ENCODE measurements at regions not wholly inside any gene's neighbourhood (a gene's known extent, or its start where the extent isn't known, plus 50 kb on each side); places are given as distances from the start of the nearest gene placed in this dataset.

DNA sequence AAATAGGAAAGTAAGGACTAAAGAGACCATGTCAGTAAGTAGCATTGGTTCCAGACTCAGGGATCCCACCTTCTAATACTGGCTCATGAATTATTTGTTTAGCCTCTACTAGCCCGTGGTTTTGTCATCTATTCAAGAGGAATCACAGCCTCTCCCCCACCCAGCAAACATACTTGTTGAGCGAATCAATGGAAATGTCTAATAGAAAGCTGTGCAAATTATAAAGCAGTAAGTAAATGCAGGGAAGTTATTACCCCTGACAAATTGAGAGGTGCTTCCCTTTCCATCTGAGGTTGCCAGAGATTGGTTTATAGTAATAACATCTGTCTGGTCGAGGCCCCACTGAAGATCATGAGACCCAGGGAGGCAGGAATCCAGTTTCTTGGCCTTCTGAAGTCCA lies 219.3 kb upstream of the OSR1 start:
- DNase-seq, result no peak
- H3K4me3 ChIP-seq (ENCODE audit: low read depth, low read length), result no peak overlapping the region
- Mint-ChIP-seq H3K4me3 (no peak overlapping the region), H3K27me3 (peaks cover 6% of the 10 kb centered on the region), H3K27ac (no peak overlapping the region), H3K36me3 (no peaks in the 10 kb centered on the region), H3K9me3 (peaks cover 0 to 2% (median 0%) of the 10 kb centered on the region in 7 donors), H3K4me1 (no peaks in the 10 kb centered on the region)
- no peak for ATAC-seq (ENCODE audit: low read depth in 2 of 2)
- H3K4me1 ChIP-seq (ENCODE audit: control insufficient read depth, insufficient read depth, low read length, poor library complexity, severe bottlenecking), result no peaks in the 10 kb centered on the region
- no peaks in the 10 kb centered on the region for H3K36me3 ChIP-seq (ENCODE audit: control insufficient read depth, insufficient read depth, low read length)
- no peaks in the 10 kb centered on the region for H3K27me3 ChIP-seq (ENCODE audit: control insufficient read depth, insufficient read depth, low read length)
- H3K9me3 ChIP-seq (ENCODE audit: control insufficient read depth in 2 of 2, low read length in 2 of 2), result no peaks in the 10 kb centered on the region
- H3K27ac ChIP-seq (ENCODE audit: insufficient read depth, low read length, poor library complexity, severe bottlenecking), result no peak overlapping the region

DNA sequence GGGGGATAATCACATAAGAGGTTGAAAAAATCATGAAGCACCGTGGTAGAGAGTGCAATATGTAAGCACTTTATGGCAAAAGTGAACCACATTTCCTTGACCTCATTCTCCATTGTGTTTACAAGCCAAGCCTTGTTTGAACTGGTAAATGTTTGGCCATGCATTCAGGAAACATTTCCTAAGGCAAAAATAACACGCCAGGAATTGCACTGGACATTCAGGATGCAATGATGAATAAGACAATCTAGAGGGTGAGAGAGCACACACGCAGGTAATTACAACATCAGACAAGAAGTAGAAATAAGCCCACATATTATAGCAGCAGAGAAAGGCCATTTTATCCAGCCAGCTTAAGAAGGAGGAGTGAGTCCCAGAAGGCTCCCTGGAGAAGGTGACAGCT lies 218.0 kb upstream of the OSR1 start:
- H3K4me1 Mint-ChIP-seq, result no peaks in the 10 kb centered on the region
- no peak overlapping the region for H3K27ac Mint-ChIP-seq
- H3K4me3 ChIP-seq (ENCODE audit: low read depth, low read length), result no peak overlapping the region
- ATAC-seq (ENCODE audit: low read depth in 2 of 2) (no peak), DNase-seq (no peak)
- H3K27ac ChIP-seq (ENCODE audit: insufficient read depth, low read length, poor library complexity, severe bottlenecking), result no peak overlapping the region
- peaks cover 0 to 2% (median 0%) of the 10 kb centered on the region in 7 donors for H3K9me3 Mint-ChIP-seq
- no peaks in the 10 kb centered on the region for H3K36me3 ChIP-seq (ENCODE audit: control insufficient read depth, insufficient read depth, low read length)
- H3K4me1 ChIP-seq (ENCODE audit: control insufficient read depth, insufficient read depth, low read length, poor library complexity, severe bottlenecking), result no peaks in the 10 kb centered on the region
- no peaks in the 10 kb centered on the region for H3K36me3 Mint-ChIP-seq
- no peak overlapping the region for H3K4me3 Mint-ChIP-seq
- no peaks in the 10 kb centered on the region for H3K9me3 ChIP-seq (ENCODE audit: control insufficient read depth in 2 of 2, low read length in 2 of 2)
- no peaks in the 10 kb centered on the region for H3K27me3 ChIP-seq (ENCODE audit: control insufficient read depth, insufficient read depth, low read length)
- peaks cover 12% of the 10 kb centered on the region for H3K27me3 Mint-ChIP-seq

GRCh38 chr2:19575641-19576040 lies 217.2 kb upstream of the OSR1 start:
- Mint-ChIP-seq H3K36me3 (no peaks in the 10 kb centered on the region), H3K4me1 (no peaks in the 10 kb centered on the region), H3K9me3 (no peaks in the 10 kb centered on the region), H3K4me3 (no peak overlapping the region), H3K27me3 (peaks cover 14% of the 10 kb centered on the region), H3K27ac (no peak overlapping the region)
- Histone ChIP-seq H3K36me3 (ENCODE audit: control insufficient read depth, insufficient read depth, low read length) (no peaks in the 10 kb centered on the region), H3K9me3 (ENCODE audit: control insufficient read depth in 2 of 2, low read length in 2 of 2) (no peaks in the 10 kb centered on the region), H3K27me3 (ENCODE audit: control insufficient read depth, insufficient read depth, low read length) (no peaks in the 10 kb centered on the region), H3K27ac (ENCODE audit: insufficient read depth, low read length, poor library complexity, severe bottlenecking) (no peak overlapping the region), H3K4me3 (ENCODE audit: low read depth, low read length) (no peak overlapping the region), H3K4me1 (ENCODE audit: control insufficient read depth, insufficient read depth, low read length, poor library complexity, severe bottlenecking) (no peaks in the 10 kb centered on the region)
- no peak for DNase-seq
- no peak for ATAC-seq (ENCODE audit: low read depth in 2 of 2)

DNA sequence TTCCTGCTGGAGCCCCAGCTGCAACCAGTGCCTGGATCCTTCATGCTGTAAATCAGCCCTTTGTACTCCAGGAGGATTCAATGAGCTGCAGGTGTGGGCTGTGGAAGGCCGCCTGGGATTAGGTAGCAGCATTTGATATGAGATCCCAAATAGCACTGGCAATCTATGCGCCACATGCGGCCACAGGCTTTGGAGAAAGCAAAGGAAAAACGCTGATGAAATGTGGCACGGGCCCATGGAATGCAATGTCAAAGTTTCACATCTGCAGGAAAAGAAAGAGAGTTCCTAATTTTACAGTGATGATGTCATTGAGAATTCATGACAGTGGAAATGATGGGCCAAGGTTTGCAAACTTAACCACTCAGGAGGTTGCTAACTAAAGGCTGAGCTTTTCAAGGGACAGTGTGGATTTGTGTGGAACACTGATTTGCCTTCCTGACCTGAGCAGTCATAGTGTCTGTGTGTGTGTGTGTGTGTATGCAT lies 216.4 kb upstream of the OSR1 start:
- peaks cover 14% of the 10 kb centered on the region for H3K27me3 Mint-ChIP-seq

GRCh38 chr2:19573784-19574183 lies 215.4 kb upstream of the OSR1 start:
- no peak overlapping the region for H3K27ac ChIP-seq (ENCODE audit: insufficient read depth, low read length, poor library complexity, severe bottlenecking)
- no peak for ATAC-seq (ENCODE audit: low read depth in 2 of 2)
- H3K36me3 Mint-ChIP-seq, result no peaks in the 10 kb centered on the region
- no peak overlapping the region for H3K27ac Mint-ChIP-seq
- H3K9me3 Mint-ChIP-seq, result no peaks in the 10 kb centered on the region
- no peaks in the 10 kb centered on the region for H3K9me3 ChIP-seq (ENCODE audit: control insufficient read depth in 2 of 2, low read length in 2 of 2)
- H3K36me3 ChIP-seq (ENCODE audit: control insufficient read depth, insufficient read depth, low read length), result no peaks in the 10 kb centered on the region
- no peaks in the 10 kb centered on the region for H3K4me1 Mint-ChIP-seq
- peaks cover 14% of the 10 kb centered on the region for H3K27me3 Mint-ChIP-seq
- no peaks in the 10 kb centered on the region for H3K27me3 ChIP-seq (ENCODE audit: control insufficient read depth, insufficient read depth, low read length)
- DNase-seq, result no peak
- no peak overlapping the region for H3K4me3 Mint-ChIP-seq
- no peaks in the 10 kb centered on the region for H3K4me1 ChIP-seq (ENCODE audit: control insufficient read depth, insufficient read depth, low read length, poor library complexity, severe bottlenecking)
- H3K4me3 ChIP-seq (ENCODE audit: low read depth, low read length), result no peak overlapping the region

More for the DNA sequence above, 216.4 kb upstream of the OSR1 start:
- no peaks in the 10 kb centered on the region for H3K4me1 ChIP-seq (ENCODE audit: control insufficient read depth, insufficient read depth, low read length, poor library complexity, severe bottlenecking)
- Mint-ChIP-seq H3K9me3 (no peaks in the 10 kb centered on the region), H3K36me3 (no peaks in the 10 kb centered on the region), H3K27ac (no peak overlapping the region), H3K4me3 (no peak overlapping the region), H3K4me1 (no peaks in the 10 kb centered on the region)
- DNase-seq, result no peak
- H3K27me3 ChIP-seq (ENCODE audit: control insufficient read depth, insufficient read depth, low read length), result no peaks in the 10 kb centered on the region
- H3K27ac ChIP-seq (ENCODE audit: insufficient read depth, low read length, poor library complexity, severe bottlenecking), result no peak overlapping the region
- H3K9me3 ChIP-seq (ENCODE audit: control insufficient read depth in 2 of 2, low read length in 2 of 2), result no peaks in the 10 kb centered on the region
- no peaks in the 10 kb centered on the region for H3K36me3 ChIP-seq (ENCODE audit: control insufficient read depth, insufficient read depth, low read length)
- H3K4me3 ChIP-seq (ENCODE audit: low read depth, low read length), result no peak overlapping the region
- no peak for ATAC-seq (ENCODE audit: low read depth in 2 of 2)

DNA sequence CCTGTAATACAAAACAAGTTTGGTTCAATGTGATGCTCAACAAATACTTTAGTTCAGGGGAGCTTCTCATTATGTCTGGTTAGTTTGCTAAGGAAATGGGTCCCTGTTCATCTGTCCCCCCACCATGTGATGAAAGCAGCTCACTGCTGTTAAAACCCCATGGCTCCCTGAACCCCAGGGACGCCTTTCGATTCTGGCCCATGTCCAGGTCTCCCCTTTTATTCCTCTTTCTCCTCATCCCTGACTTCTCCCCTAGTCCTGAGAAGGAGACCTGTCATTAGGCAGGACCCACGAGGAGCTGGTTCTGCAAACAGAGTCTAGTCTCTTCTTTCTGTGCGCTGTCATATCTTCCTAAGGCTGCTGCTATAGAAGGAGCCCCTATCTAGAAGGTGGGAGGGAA lies 213.3 kb upstream of the OSR1 start:
- Mint-ChIP-seq H3K27ac (no peak overlapping the region), H3K36me3 (no peaks in the 10 kb centered on the region), H3K4me3 (no peak overlapping the region), H3K27me3 (peaks cover 14% of the 10 kb centered on the region), H3K4me1 (no peaks in the 10 kb centered on the region), H3K9me3 (peaks cover 0 to 7% (median 0%) of the 10 kb centered on the region in 7 donors)
- H3K27ac ChIP-seq (ENCODE audit: insufficient read depth, low read length, poor library complexity, severe bottlenecking), result no peak overlapping the region
- no peaks in the 10 kb centered on the region for H3K4me1 ChIP-seq (ENCODE audit: control insufficient read depth, insufficient read depth, low read length, poor library complexity, severe bottlenecking)
- no peak overlapping the region for H3K4me3 ChIP-seq (ENCODE audit: low read depth, low read length)
- H3K9me3 ChIP-seq (ENCODE audit: control insufficient read depth in 2 of 2, low read length in 2 of 2), result no peaks in the 10 kb centered on the region
- no peaks in the 10 kb centered on the region for H3K36me3 ChIP-seq (ENCODE audit: control insufficient read depth, insufficient read depth, low read length)
- H3K27me3 ChIP-seq (ENCODE audit: control insufficient read depth, insufficient read depth, low read length), result no peaks in the 10 kb centered on the region
- ATAC-seq (ENCODE audit: low read depth in 2 of 2) (no peak), DNase-seq (no peak)

GRCh38 chr2:19569300-19569791 lies 210.9 kb upstream of the OSR1 start:
- no peak for ATAC-seq (ENCODE audit: low read depth in 2 of 2)
- no peak for DNase-seq
- H3K27ac ChIP-seq (ENCODE audit: insufficient read depth, low read length, poor library complexity, severe bottlenecking), result no peak overlapping the region
- Mint-ChIP-seq H3K27ac (no peak overlapping the region), H3K9me3 (peaks cover 0 to 7% (median 0%) of the 10 kb centered on the region in 7 donors), H3K36me3 (no peaks in the 10 kb centered on the region), H3K4me3 (no peak overlapping the region), H3K27me3 (peaks cover 14% of the 10 kb centered on the region), H3K4me1 (no peaks in the 10 kb centered on the region)
- no peaks in the 10 kb centered on the region for H3K36me3 ChIP-seq (ENCODE audit: control insufficient read depth, insufficient read depth, low read length)
- no peak overlapping the region for H3K4me3 ChIP-seq (ENCODE audit: low read depth, low read length)
- no peaks in the 10 kb centered on the region for H3K27me3 ChIP-seq (ENCODE audit: control insufficient read depth, insufficient read depth, low read length)
- no peaks in the 10 kb centered on the region for H3K9me3 ChIP-seq (ENCODE audit: control insufficient read depth in 2 of 2, low read length in 2 of 2)
- H3K4me1 ChIP-seq (ENCODE audit: control insufficient read depth, insufficient read depth, low read length, poor library complexity, severe bottlenecking), result no peaks in the 10 kb centered on the region

DNA sequence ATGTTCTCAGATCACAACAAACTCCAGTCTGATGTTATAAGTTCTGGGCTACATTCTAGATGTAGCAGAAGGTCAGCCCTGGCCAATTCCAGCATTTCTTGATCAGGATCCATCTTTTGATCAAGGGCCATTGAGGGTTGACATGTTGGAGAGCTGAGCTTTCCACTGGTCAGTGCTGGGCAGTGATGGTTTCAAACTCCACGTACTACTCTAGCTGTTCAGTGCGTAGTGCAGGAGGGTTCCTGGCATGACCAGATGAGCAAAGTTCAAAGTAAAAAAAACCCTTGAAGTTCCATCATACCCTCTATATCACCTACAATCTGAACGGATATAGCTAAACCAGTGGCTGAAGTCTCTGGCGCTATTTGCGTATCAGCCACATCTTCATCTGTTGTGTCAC lies 210.4 kb upstream of the OSR1 start:
- Mint-ChIP-seq H3K36me3 (no peaks in the 10 kb centered on the region), H3K27me3 (peaks cover 14% of the 10 kb centered on the region), H3K4me3 (no peak overlapping the region), H3K4me1 (no peaks in the 10 kb centered on the region), H3K9me3 (peaks cover 0 to 7% (median 0%) of the 10 kb centered on the region in 7 donors), H3K27ac (no peak overlapping the region)
- H3K27me3 ChIP-seq (ENCODE audit: control insufficient read depth, insufficient read depth, low read length), result no peaks in the 10 kb centered on the region
- DNase-seq (no peak), ATAC-seq (ENCODE audit: low read depth in 2 of 2) (no peak)
- H3K36me3 ChIP-seq (ENCODE audit: control insufficient read depth, insufficient read depth, low read length), result no peaks in the 10 kb centered on the region
- no peak overlapping the region for H3K4me3 ChIP-seq (ENCODE audit: low read depth, low read length)
- no peak overlapping the region for H3K27ac ChIP-seq (ENCODE audit: insufficient read depth, low read length, poor library complexity, severe bottlenecking)
- no peaks in the 10 kb centered on the region for H3K9me3 ChIP-seq (ENCODE audit: control insufficient read depth in 2 of 2, low read length in 2 of 2)
- H3K4me1 ChIP-seq (ENCODE audit: control insufficient read depth, insufficient read depth, low read length, poor library complexity, severe bottlenecking), result no peaks in the 10 kb centered on the region

All from CD4-positive, CD25-positive, alpha-beta regulatory T cell (primary cell).